Adipocyte (in vitro differentiated cells): ENCODE measurements at regions not wholly inside any gene's neighbourhood (a gene's known extent, or its start where the extent isn't known, plus 50 kb on each side); places are given as distances from the start of the nearest gene placed in this dataset.

Experiments
- DNase-seq: peaks from one replicate; pipeline ENCODE4 v3.0.0-alpha.2; 2015; ENCODE audit warnings: low read depth
- H3K27me3 ChIP-seq: replicated peaks from 2 replicates; pipeline ENCODE4 v1.7.0; 2013; ENCODE audit warnings: mild to moderate bottlenecking, low read length, moderate library complexity; ENCODE audit not compliant: control insufficient read depth, insufficient read depth
- H3K36me3 ChIP-seq: 2 replicates; pipeline ENCODE4 v1.7.0; 2013; ENCODE audit warnings: low read length, mild to moderate bottlenecking, moderate library complexity; ENCODE audit not compliant: control insufficient read depth, insufficient read depth, severe bottlenecking
- H3K4me1 ChIP-seq: 2 replicates; pipeline ENCODE4 v1.7.0; 2013; ENCODE audit warnings: mild to moderate bottlenecking, low read length, moderate library complexity; ENCODE audit not compliant: control insufficient read depth, insufficient read depth
- H3K4me3 ChIP-seq: 2 replicates; pipeline ENCODE4 v1.7.0; 2013; ENCODE audit warnings: mild to moderate bottlenecking, low read length, moderate library complexity
- H3K9ac ChIP-seq: 2 replicates; pipeline ENCODE4 v1.7.0; 2013; ENCODE audit warnings: mild to moderate bottlenecking, low read length, moderate library complexity
- H3K9me3 ChIP-seq: 2 replicates; pipeline ENCODE4 v1.7.0; 2013; ENCODE audit warnings: mild to moderate bottlenecking, low read length, moderate library complexity; ENCODE audit not compliant: control insufficient read depth

DNA sequence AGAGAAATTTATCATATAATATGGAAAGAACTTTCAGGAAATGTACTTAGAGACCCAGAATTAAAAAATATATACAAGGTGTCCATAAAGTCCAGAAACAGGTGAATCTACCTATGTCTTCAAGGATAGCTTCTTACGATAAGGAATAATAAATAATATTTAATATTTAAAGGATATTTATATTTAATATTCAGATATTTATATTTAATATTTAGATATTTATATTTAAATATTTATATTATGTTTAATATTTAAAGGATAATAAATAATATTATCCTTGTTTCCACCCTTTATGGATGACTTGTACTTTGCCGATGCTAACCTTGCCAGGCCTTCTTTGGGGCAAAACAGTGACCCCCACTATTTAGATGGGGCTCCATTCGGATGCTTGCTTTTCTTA lies 169.5 kb upstream of the CADM1 start:
- H3K27me3 ChIP-seq, result peaks cover 8% of the 10 kb centered on the region
- H3K9me3 ChIP-seq, result no peaks in the 10 kb centered on the region
- H3K36me3 ChIP-seq, result no peaks in the 10 kb centered on the region
- no peak overlapping the region for H3K9ac ChIP-seq
- no peak overlapping the region for H3K4me3 ChIP-seq
- no peak for DNase-seq
- H3K4me1 ChIP-seq, result peaks cover 15% of the 10 kb centered on the region

DNA sequence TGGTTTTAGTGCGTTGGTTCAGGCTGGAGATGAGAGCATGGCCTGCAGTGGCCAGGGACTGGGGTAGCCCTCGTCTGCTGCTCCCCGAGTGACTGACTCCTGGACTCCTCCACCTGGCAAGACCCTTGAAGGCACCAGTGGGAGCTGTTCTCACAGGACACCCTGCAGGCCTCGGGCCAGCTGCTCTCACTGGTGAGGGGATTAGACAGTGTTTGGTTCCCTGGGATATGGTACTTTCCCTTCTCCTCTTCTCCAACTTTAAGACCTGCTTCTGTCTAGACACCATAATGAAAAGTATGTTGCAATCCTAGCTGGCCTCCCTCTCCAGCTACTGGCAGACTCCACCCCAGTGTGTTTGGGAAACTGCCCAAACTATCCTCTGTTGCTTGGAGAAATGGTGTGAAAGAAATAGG lies 168.8 kb upstream of the CADM1 start:
- Histone ChIP-seq H3K9me3 (no peaks in the 10 kb centered on the region), H3K9ac (no peak overlapping the region), H3K36me3 (no peaks in the 10 kb centered on the region), H3K4me3 (no peak overlapping the region), H3K27me3 (peaks cover 8% of the 10 kb centered on the region), H3K4me1 (peaks cover 15% of the 10 kb centered on the region)
- DNase-seq, result peak; percentile 88

- Histone ChIP-seq H3K9me3 (no peaks in the 10 kb centered on the region), H3K4me1 (peaks cover 9% of the 10 kb centered on the region), H3K27me3 (peaks cover 8% of the 10 kb centered on the region), H3K4me3 (no peak overlapping the region), H3K9ac (no peak overlapping the region), H3K36me3 (no peaks in the 10 kb centered on the region)
- DNase-seq, result no peak
These were observed 168.2 kb upstream of the CADM1 start for GRCh38 chr11:115672412-115672811.

GRCh38 chr11:115670538-115671205 lies 166.5 kb upstream of the CADM1 start:
- Histone ChIP-seq H3K4me3 (no peak overlapping the region), H3K27me3 (peaks cover 12% of the 10 kb centered on the region), H3K9me3 (no peaks in the 10 kb centered on the region), H3K36me3 (no peaks in the 10 kb centered on the region), H3K4me1 (peaks cover 9% of the 10 kb centered on the region), H3K9ac (no peak overlapping the region)
- DNase-seq, result no peak

DNA sequence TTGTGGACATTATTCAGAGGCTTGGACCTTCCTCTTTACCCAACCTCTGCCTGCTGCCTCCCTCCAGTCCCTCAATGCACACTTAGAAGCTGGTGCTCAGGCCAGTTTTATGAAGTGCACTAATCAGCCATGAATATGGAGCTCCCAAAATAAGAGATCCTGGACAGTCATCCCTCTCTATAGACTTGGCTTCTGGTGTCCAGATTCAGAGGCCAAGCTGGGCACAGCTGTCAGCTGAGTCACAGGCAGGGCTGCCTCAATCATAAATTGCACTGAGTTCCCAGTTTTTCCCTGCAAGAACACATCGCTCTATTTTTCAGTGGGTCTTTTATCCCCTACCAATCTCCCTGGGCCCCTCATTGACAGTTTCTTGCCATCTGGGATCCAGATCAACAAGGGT lies 161.7 kb upstream of the CADM1 start:
- Histone ChIP-seq H3K9ac (no peak overlapping the region), H3K9me3 (no peaks in the 10 kb centered on the region), H3K27me3 (peaks cover 28% of the 10 kb centered on the region), H3K4me1 (no peaks in the 10 kb centered on the region), H3K4me3 (no peak overlapping the region), H3K36me3 (no peaks in the 10 kb centered on the region)
- DNase-seq, result no peak

- peaks cover 33% of the 10 kb centered on the region for H3K27me3 ChIP-seq
- no peak overlapping the region for H3K4me3 ChIP-seq
- H3K9me3 ChIP-seq, result no peaks in the 10 kb centered on the region
- DNase-seq, result no peak
- H3K9ac ChIP-seq, result no peak overlapping the region
- no peaks in the 10 kb centered on the region for H3K36me3 ChIP-seq
- no peaks in the 10 kb centered on the region for H3K4me1 ChIP-seq
These were observed 161.1 kb upstream of the CADM1 start for GRCh38 chr11:115665175-115665821.

GRCh38 chr11:115664313-115664712 lies 160.1 kb upstream of the CADM1 start:
- Histone ChIP-seq H3K9ac (no peak overlapping the region), H3K4me1 (no peaks in the 10 kb centered on the region), H3K4me3 (no peak overlapping the region), H3K27me3 (peaks cover 35% of the 10 kb centered on the region), H3K9me3 (no peaks in the 10 kb centered on the region), H3K36me3 (no peaks in the 10 kb centered on the region)
- DNase-seq, result no peak

GRCh38 chr11:115663790-115664189 lies 159.6 kb upstream of the CADM1 start:
- Histone ChIP-seq H3K27me3 (peaks cover 41% of the 10 kb centered on the region), H3K9ac (no peak overlapping the region), H3K4me1 (peaks cover 3% of the 10 kb centered on the region), H3K4me3 (no peak overlapping the region), H3K36me3 (no peaks in the 10 kb centered on the region), H3K9me3 (no peaks in the 10 kb centered on the region)
- no peak for DNase-seq

GRCh38 chr11:115660030-115660805 lies 156.0 kb upstream of the CADM1 start:
- Histone ChIP-seq H3K27me3 (peaks cover 51% of the 10 kb centered on the region), H3K4me1 (peaks cover 3% of the 10 kb centered on the region), H3K9me3 (no peaks in the 10 kb centered on the region), H3K36me3 (no peaks in the 10 kb centered on the region), H3K9ac (no peak overlapping the region), H3K4me3 (no peak overlapping the region)
- DNase-seq, result no peak

DNA sequence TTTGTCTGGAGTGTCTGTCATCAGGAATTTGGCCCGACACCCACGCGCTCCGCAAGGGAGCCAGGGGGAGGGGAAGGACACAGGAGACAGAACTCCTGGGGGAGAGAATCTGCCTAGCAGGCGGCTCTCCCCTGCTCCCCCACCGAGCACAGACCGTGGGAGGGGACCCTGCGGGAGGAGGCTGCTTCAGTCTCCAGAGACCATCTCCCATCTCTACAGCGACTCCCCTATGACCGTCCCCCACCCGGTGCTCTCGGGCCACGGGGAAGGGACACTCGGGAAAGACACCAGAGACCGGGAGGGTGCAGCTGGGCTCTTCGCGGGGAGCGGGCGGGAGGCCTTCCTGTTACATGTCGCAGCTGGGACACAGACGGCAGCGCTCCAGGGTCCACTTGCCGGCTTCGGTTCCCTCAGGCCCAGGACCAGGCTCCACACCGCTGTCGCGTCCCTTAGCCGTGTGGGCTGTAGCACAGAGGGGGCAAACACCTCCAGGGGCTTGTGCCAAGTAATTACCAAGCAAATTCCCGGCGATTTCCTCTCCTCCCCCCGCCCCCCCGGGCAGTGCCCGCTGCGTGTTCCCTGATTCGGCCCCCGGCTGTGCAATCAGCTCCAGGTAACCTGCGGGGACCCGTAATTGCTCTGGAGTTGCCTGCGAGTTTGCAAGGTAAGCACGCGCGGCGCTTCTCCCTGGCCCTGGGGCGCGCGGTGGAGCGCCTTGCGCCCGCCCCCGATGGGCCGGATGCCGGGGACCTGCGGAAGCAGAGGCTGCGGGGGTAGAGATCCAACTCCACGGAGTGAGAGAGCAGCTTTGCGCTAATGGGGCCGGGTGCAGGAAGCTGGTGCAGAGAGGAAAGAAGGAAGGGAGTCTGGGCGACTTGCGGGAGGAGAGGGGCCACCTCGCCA lies 155.1 kb upstream of the CADM1 start:
- peaks cover 47% of the 10 kb centered on the region for H3K27me3 ChIP-seq

DNA sequence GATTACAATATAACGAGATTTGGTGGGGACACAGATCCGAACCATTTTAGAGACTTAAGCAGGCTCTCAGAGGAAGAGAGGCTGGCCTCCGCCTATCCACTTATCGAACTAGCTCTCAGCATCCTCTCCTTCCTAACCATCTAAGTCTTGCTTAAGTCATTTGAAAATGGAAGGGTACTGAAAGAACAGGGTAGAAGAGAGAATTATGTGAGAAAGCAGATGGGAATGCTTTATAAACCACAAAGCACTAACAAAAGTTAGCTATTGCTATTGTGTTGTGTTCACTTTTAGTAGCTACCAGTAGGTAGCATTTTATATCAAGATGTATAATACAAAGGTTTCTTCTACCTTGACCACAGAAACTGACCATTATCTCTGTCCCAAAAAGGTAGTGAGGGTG lies 153.4 kb upstream of the CADM1 start:
- no peak for DNase-seq
- no peak overlapping the region for H3K4me3 ChIP-seq
- H3K9ac ChIP-seq, result no peak overlapping the region
- peaks cover 3% of the 10 kb centered on the region for H3K4me1 ChIP-seq
- H3K9me3 ChIP-seq, result no peaks in the 10 kb centered on the region
- H3K27me3 ChIP-seq, result peaks cover 45% of the 10 kb centered on the region
- H3K36me3 ChIP-seq, result no peaks in the 10 kb centered on the region

More for the DNA sequence above, 155.1 kb upstream of the CADM1 start:
- Histone ChIP-seq H3K4me3 (peak overlapping the region; percentile 32), H3K36me3 (no peaks in the 10 kb centered on the region), H3K9ac (no peak overlapping the region), H3K4me1 (peaks cover 3% of the 10 kb centered on the region), H3K9me3 (no peaks in the 10 kb centered on the region)
- DNase-seq, result peak; percentile 35
